Adipocyte (in vitro differentiated cells): ENCODE measurements at regions not wholly inside any gene's neighbourhood (a gene's known extent, or its start where the extent isn't known, plus 50 kb on each side); places are given as distances from the start of the nearest gene placed in this dataset.

Experiments used
- DNase-seq: peaks from one replicate; pipeline ENCODE4 v3.0.0-alpha.2; 2015; ENCODE audit warnings: low read depth
- H3K27me3 ChIP-seq: replicated peaks from 2 replicates; pipeline ENCODE4 v1.7.0; 2013; ENCODE audit warnings: mild to moderate bottlenecking, low read length, moderate library complexity; ENCODE audit not compliant: control insufficient read depth, insufficient read depth
- H3K36me3 ChIP-seq: 2 replicates; pipeline ENCODE4 v1.7.0; 2013; ENCODE audit warnings: low read length, mild to moderate bottlenecking, moderate library complexity; ENCODE audit not compliant: control insufficient read depth, insufficient read depth, severe bottlenecking
- H3K4me1 ChIP-seq: 2 replicates; pipeline ENCODE4 v1.7.0; 2013; ENCODE audit warnings: mild to moderate bottlenecking, low read length, moderate library complexity; ENCODE audit not compliant: control insufficient read depth, insufficient read depth
- H3K4me3 ChIP-seq: 2 replicates; pipeline ENCODE4 v1.7.0; 2013; ENCODE audit warnings: mild to moderate bottlenecking, low read length, moderate library complexity
- H3K9ac ChIP-seq: 2 replicates; pipeline ENCODE4 v1.7.0; 2013; ENCODE audit warnings: mild to moderate bottlenecking, low read length, moderate library complexity
- H3K9me3 ChIP-seq: 2 replicates; pipeline ENCODE4 v1.7.0; 2013; ENCODE audit warnings: mild to moderate bottlenecking, low read length, moderate library complexity; ENCODE audit not compliant: control insufficient read depth

DNA sequence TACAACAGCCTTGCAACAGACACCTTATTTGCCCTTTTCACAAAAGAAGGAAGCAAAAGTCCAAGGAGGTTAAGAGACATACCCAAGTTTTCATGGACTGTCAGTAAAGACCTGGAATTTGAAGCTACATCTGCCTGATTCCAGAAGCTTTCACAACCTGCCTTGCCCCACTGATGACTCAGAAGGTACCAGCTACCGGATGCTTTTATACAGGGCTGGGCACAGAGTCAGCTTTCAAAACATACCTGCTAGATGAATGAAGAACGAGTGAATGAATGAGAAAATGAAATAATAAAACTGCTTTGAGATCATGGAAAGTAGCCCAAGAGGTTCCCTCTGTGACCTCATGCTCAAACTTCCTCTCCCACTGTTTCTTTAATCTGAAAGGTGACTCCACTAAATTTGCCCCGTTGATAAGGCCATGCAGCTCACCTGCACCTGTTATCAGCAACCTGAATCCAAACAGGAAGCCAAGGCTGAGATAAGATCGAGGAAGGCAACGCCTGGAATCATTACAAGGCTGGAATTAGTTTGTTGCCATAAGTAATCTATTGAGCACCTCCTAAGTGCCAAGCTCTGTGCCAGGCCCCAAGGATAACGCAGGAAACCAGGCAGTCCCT lies 151.5 kb downstream of the WDR11 start:
- no peak overlapping the region for H3K4me3 ChIP-seq

GRCh38 chr10:121005948-121006587 lies 154.9 kb downstream of the WDR11 start:
- DNase-seq = no peak
- peak overlapping the region; percentile 27 for H3K4me3 ChIP-seq
- no peaks in the 10 kb centered on the region for H3K27me3 ChIP-seq
- peaks cover 33% of the 10 kb centered on the region for H3K9me3 ChIP-seq
- no peak overlapping the region for H3K9ac ChIP-seq
- H3K36me3 ChIP-seq = no peaks in the 10 kb centered on the region
- no peaks in the 10 kb centered on the region for H3K4me1 ChIP-seq

More for the DNA sequence above, 151.5 kb downstream of the WDR11 start:
- no peaks in the 10 kb centered on the region for H3K36me3 ChIP-seq
- H3K9me3 ChIP-seq = peaks cover 34% of the 10 kb centered on the region
- DNase-seq = no peak
- H3K9ac ChIP-seq = no peak overlapping the region
- H3K27me3 ChIP-seq = no peaks in the 10 kb centered on the region
- no peaks in the 10 kb centered on the region for H3K4me1 ChIP-seq

DNA sequence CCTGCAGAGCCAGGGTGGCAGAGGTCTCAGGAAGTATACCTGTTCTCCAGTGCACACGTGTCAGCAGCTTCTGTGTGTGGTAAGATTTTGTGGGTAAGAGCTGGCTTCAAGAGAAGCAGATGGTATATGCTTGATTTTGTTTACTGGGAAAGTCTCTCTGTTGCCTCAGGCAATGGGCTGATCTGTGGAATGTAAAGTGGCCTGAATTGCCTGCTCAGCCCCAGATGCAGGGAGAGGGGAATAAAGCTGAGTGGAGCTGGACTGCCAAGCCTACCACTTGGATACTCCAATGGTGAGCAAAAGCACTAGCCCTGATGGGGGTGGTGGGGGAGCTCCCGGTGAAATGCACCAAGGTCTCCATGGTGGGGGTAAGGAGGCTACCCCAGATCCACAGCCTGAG lies 156.1 kb downstream of the WDR11 start:
- no peaks in the 10 kb centered on the region for H3K36me3 ChIP-seq
- no peak for DNase-seq
- H3K4me1 ChIP-seq = no peaks in the 10 kb centered on the region

GRCh38 chr10:121015916-121016315 lies 164.8 kb downstream of the WDR11 start:
- Histone ChIP-seq H3K36me3 (no peaks in the 10 kb centered on the region), H3K27me3 (no peaks in the 10 kb centered on the region), H3K9me3 (peaks cover 13% of the 10 kb centered on the region), H3K4me1 (no peaks in the 10 kb centered on the region), H3K4me3 (no peak overlapping the region), H3K9ac (no peak overlapping the region)
- no peak for DNase-seq

More for the DNA sequence above, 156.1 kb downstream of the WDR11 start:
- Histone ChIP-seq H3K9me3 (peaks cover 33% of the 10 kb centered on the region), H3K27me3 (no peaks in the 10 kb centered on the region), H3K9ac (no peak overlapping the region), H3K4me3 (no peak overlapping the region)

DNA sequence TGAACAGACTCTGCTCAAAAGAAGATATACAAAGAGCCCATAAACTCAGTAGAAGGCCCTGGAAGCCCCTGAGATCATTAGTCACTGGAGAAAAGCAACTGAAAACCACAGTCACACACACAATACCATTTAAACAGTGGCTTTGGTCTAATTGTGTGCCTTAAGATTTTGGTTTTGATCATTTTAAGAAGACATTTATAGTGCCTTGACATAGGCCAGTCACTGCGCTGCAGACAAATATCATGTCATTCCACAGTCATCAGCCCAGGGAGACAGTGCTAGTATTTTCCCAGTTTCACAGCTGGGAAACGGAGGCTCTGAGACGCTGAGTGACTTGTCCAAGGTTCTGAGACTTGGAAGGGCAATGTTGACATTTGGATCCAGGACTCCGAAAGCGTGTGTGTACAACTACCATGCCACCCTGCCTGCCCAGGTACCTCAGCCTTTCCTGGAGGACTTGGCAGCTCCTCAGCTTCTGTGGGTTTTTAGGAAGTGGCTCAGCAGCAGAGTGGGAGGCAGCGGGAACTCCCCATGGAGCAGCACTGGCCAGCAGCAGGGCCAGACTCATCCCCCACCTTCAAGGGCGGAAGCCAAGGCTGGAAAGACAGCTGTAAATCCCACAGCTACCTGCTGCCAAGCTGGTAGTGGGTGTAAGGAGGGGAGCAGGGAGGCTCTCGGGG lies 173.9 kb downstream of the WDR11 start:
- Histone ChIP-seq H3K27me3 (peaks cover 3% of the 10 kb centered on the region), H3K4me1 (no peaks in the 10 kb centered on the region), H3K9me3 (peaks cover 4% of the 10 kb centered on the region), H3K36me3 (no peaks in the 10 kb centered on the region), H3K9ac (no peak overlapping the region), H3K4me3 (no peak overlapping the region)
- DNase-seq = no peak

DNA sequence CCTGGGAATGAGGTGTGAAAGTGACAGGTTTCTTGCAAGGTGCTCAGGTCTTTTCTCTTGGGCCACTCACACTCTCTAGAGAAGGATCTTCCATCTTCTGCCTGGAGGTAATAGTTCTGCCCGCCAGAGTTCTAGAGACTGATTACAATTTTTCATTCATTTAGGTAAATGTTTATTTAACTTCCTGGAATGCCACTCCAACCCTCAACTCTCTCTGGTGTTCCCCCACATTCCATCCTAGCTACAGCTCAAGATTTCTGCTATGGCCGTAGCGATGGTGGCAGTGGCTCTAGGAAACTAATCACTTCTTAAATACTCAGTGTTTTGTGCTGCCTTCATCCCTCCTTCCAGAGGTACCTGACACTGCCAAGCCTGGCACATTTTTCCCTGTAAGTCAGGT lies 174.6 kb downstream of the WDR11 start:
- no peak overlapping the region for H3K9ac ChIP-seq
- no peaks in the 10 kb centered on the region for H3K36me3 ChIP-seq
- no peak for DNase-seq
- H3K4me3 ChIP-seq = no peak overlapping the region
- H3K27me3 ChIP-seq = peaks cover 3% of the 10 kb centered on the region
- H3K9me3 ChIP-seq = peaks cover 4% of the 10 kb centered on the region
- no peaks in the 10 kb centered on the region for H3K4me1 ChIP-seq

DNA sequence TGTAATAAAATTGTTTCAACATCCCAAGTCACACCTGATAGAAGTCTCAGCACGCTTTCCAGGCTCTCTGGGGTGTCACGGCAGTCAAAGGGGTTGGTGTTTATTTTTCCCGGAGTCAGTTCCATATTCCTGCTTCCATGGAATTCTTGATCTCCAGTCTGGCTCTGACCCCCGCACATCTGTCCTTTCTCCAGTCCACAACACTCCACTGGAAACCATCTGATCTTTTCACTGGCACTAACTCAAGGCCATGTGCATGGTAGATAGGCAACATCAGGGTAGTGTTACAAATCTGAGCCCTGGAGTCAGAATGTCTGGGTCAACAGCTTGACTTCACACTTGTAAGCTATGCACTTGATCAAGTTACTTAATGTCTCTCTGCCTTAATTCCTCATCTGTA lies 176.2 kb downstream of the WDR11 start:
- Histone ChIP-seq H3K9ac (no peak overlapping the region), H3K9me3 (no peaks in the 10 kb centered on the region), H3K4me3 (no peak overlapping the region), H3K36me3 (no peaks in the 10 kb centered on the region), H3K27me3 (peaks cover 3% of the 10 kb centered on the region), H3K4me1 (no peaks in the 10 kb centered on the region)
- no peak for DNase-seq

GRCh38 chr10:121032460-121032859 lies 181.3 kb downstream of the WDR11 start:
- no peak for DNase-seq
- Histone ChIP-seq H3K9ac (no peak overlapping the region), H3K36me3 (no peaks in the 10 kb centered on the region), H3K4me3 (no peak overlapping the region), H3K27me3 (no peaks in the 10 kb centered on the region), H3K4me1 (no peaks in the 10 kb centered on the region), H3K9me3 (no peaks in the 10 kb centered on the region)

- no peak overlapping the region for H3K9ac ChIP-seq
- peaks cover 7% of the 10 kb centered on the region for H3K27me3 ChIP-seq
- no peaks in the 10 kb centered on the region for H3K9me3 ChIP-seq
Measured at GRCh38 chr10:121033366-121033765, 182.2 kb downstream of the WDR11 start.

GRCh38 chr10:121036431-121036830 lies 185.3 kb downstream of the WDR11 start:
- Histone ChIP-seq H3K9ac (no peak overlapping the region), H3K27me3 (peaks cover 11% of the 10 kb centered on the region), H3K9me3 (no peaks in the 10 kb centered on the region), H3K4me3 (no peak overlapping the region), H3K4me1 (no peaks in the 10 kb centered on the region), H3K36me3 (no peaks in the 10 kb centered on the region)
- no peak for DNase-seq

More at GRCh38 chr10:121033366-121033765, 182.2 kb downstream of the WDR11 start:
- H3K4me3 ChIP-seq = no peak overlapping the region
- no peaks in the 10 kb centered on the region for H3K36me3 ChIP-seq
- H3K4me1 ChIP-seq = no peaks in the 10 kb centered on the region
- DNase-seq = no peak

DNA sequence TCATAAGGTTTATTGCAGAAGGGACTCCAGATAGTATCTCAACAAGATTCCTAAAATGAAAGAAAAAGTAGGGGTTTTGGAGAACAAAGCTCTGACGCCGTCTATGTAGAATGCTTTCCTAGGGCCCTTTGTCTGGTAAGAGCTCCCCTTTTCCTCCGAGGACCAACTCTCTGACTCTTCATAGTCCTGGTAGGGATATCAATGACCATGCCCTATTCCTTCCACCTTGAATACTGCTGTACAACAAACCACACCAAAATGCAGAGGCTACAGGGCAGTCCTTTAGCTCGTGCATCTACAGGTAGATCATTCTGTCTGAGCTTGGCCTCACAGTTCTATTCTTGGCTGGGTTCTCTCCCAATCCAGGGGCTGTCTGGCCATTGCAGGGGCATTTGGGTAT lies 190.3 kb downstream of the WDR11 start:
- no peaks in the 10 kb centered on the region for H3K36me3 ChIP-seq

More for the DNA sequence above, 190.3 kb downstream of the WDR11 start:
- H3K4me3 ChIP-seq = no peak overlapping the region
- H3K9ac ChIP-seq = no peak overlapping the region
- no peak for DNase-seq
- no peaks in the 10 kb centered on the region for H3K4me1 ChIP-seq
- peaks cover 16% of the 10 kb centered on the region for H3K27me3 ChIP-seq
- no peaks in the 10 kb centered on the region for H3K9me3 ChIP-seq
